Lower lobe of right lung (tissue), 2 donors: ENCODE measurements at regions not wholly inside any gene's neighbourhood (a gene's known extent, or its start where the extent isn't known, plus 50 kb on each side); places are given as distances from the start of the nearest gene placed in this dataset.

Source experiments
- ATAC-seq, 2 donors: fragments of 200-7000 bp; cut with Tn5 transposase; one replicate each; pipeline ENCODE4 v1.9.1; 2020 to 2022; ENCODE audit warnings: mild to moderate bottlenecking in 2 of 2, moderate library complexity in 2 of 2
- DNase-seq: peaks from one replicate; pipeline ENCODE4 v3.0.0-alpha.2; 2020
- H3K27ac ChIP-seq: fragments of 200-600 bp; one replicate; pipeline ENCODE4 v1.8.0; 2022
- H3K27me3 ChIP-seq: fragments of 200-600 bp; one replicate; pipeline ENCODE4 v1.8.0; 2022; ENCODE audit warnings: low read depth
- H3K36me3 ChIP-seq: fragments of 200-600 bp; one replicate; pipeline ENCODE4 v1.8.0; 2022; ENCODE audit warnings: mild to moderate bottlenecking
- H3K4me1 ChIP-seq: fragments of 200-600 bp; one replicate; pipeline ENCODE4 v1.8.0; 2022
- H3K4me3 ChIP-seq: fragments of 200-600 bp; one replicate; pipeline ENCODE4 v1.8.0; 2022; ENCODE audit warnings: mild to moderate bottlenecking
- H3K9me3 ChIP-seq: fragments of 200-600 bp; one replicate; pipeline ENCODE4 v1.8.0; 2022
- intact Hi-C: fragments of 100-400 bp; cut with DNase I; formaldehyde crosslinking; loops from one replicate; pipeline ENCODE4 v1.11.0; 2022
- TF ChIP-seq, protein P1 (sequence below): fragments of 200-600 bp; IDR thresholded peaks from one replicate; pipeline ENCODE4 v1.8.0; 2022; ENCODE audit warnings: antibody characterized with exemption, mild to moderate bottlenecking
- donor health status: DM: no; HTN: yes; CAD: no; lungs with severe emphysema.

DNA sequence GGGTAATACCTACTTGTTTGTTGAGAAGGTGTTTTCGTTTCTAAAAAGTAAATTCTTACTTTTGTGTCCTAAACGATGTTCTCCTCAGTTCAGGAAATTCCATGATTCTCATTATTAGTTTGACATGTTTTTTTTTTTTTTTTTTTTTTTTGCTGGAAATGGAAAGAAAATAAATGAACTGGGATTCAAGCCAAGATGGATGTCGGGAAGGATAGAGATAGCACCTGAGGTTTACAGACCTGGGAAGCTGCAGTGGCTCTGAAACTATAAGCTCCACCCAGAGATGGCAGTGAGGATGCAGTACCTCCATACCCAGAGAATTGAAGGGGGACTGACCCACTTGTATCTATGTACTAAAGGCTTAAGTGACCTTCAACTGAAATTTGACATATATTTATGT, 334.6 kb upstream of the TGFBR2 start:
- TF ChIP-seq, protein P1, sequence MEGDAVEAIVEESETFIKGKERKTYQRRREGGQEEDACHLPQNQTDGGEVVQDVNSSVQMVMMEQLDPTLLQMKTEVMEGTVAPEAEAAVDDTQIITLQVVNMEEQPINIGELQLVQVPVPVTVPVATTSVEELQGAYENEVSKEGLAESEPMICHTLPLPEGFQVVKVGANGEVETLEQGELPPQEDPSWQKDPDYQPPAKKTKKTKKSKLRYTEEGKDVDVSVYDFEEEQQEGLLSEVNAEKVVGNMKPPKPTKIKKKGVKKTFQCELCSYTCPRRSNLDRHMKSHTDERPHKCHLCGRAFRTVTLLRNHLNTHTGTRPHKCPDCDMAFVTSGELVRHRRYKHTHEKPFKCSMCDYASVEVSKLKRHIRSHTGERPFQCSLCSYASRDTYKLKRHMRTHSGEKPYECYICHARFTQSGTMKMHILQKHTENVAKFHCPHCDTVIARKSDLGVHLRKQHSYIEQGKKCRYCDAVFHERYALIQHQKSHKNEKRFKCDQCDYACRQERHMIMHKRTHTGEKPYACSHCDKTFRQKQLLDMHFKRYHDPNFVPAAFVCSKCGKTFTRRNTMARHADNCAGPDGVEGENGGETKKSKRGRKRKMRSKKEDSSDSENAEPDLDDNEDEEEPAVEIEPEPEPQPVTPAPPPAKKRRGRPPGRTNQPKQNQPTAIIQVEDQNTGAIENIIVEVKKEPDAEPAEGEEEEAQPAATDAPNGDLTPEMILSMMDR = no peak
- H3K27me3 ChIP-seq = no peaks in the 10 kb centered on the region
- H3K27ac ChIP-seq = no peak overlapping the region
- DNase-seq (no peak), ATAC-seq (no peak)
- no peaks in the 10 kb centered on the region for H3K4me1 ChIP-seq
- intact Hi-C loops = no loop called here
- H3K9me3 ChIP-seq = no peaks in the 10 kb centered on the region
- H3K4me3 ChIP-seq = no peak overlapping the region
- no peaks in the 10 kb centered on the region for H3K36me3 ChIP-seq

DNA sequence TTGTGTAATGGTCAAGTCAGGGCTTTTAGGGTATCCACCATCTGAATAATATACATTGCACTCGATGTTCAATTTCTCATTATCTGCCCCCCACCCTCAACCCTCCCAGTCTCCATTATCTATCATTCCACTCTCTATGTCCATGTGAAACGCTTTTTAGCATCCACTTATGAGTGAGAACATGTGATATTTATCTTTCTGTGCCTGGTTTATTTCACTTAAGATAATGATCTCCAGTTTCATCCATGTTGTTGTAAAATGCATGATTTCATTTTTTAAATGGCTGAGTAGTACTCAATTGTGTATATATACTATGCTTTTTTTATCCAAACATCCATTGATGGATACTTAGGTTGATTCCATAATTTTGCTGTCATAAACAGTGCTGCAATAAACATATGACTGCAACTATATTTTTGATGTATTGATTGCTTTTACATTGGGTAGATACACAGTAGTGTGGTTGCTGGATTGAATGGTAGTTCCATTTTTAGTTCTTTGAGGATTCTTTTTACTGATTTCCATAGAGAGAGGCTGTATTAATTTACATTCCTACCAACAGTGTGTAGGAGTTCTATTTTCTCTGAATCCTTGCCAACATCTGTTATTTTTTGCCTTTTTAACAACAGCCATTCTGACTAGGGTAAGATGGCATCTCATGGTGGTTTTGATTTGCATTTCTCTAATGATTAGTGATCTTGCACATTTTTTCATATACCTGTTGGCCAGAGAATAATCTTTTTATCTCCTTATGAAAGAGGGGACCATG, 332.9 kb upstream of the TGFBR2 start:
- TF ChIP-seq, protein P1 = no peak
- no peak overlapping the region for H3K4me3 ChIP-seq
- no peaks in the 10 kb centered on the region for H3K9me3 ChIP-seq
- no peak for DNase-seq
- no peaks in the 10 kb centered on the region for H3K27me3 ChIP-seq
- intact Hi-C loops = no loop called here
- no peak for ATAC-seq
- H3K4me1 ChIP-seq = no peaks in the 10 kb centered on the region
- no peak overlapping the region for H3K27ac ChIP-seq
- no peaks in the 10 kb centered on the region for H3K36me3 ChIP-seq

DNA sequence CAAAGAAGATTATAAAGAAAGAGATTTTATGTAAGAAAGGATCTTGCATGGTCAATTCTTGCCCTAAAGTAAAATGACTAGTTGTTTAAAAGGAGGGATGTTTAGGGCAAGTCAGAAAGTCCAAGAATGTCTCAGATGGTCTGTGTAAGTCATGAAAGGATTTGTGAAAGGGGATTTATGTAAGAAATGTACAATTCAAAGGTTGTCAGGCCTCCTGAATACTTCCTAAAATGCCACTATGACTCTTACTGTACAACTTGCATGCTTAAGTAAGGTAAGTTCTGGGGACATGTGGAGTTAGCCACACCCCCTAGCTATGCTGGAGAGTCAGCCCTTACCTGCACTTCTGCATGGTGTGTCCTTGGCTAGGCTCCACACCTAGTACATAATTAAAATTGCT, 328.9 kb upstream of the TGFBR2 start:
- DNase-seq (no peak), ATAC-seq (no peak)
- no peaks in the 10 kb centered on the region for H3K36me3 ChIP-seq
- H3K9me3 ChIP-seq = no peaks in the 10 kb centered on the region
- intact Hi-C loops = no loop called here
- no peak overlapping the region for H3K4me3 ChIP-seq
- H3K27me3 ChIP-seq = no peaks in the 10 kb centered on the region
- no peak overlapping the region for H3K27ac ChIP-seq
- no peaks in the 10 kb centered on the region for H3K4me1 ChIP-seq
- TF ChIP-seq, protein P1 = no peak

DNA sequence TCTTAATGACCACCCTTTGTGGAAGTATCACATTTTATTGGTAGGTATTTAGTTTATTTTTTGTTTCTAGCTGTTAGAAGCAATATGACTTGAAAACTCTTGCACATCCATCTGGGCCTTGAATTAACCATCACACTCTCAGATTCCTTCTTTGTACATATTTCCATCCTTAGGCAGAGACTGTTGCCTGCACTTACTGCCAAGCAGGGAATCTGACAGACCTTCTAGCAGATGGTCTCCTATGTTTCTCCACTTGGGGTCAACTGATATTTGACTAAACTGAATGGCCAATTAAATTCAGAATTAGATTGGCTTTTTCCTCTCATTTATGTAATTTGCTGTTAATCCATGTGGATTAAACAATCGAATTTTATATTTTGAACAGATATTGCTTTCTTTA, 324.9 kb upstream of the TGFBR2 start:
- Histone ChIP-seq H3K4me1 (peaks cover 12% of the 10 kb centered on the region), H3K27me3 (no peaks in the 10 kb centered on the region), H3K4me3 (no peak overlapping the region), H3K9me3 (no peaks in the 10 kb centered on the region), H3K27ac (no peak overlapping the region), H3K36me3 (no peaks in the 10 kb centered on the region)
- intact Hi-C loops = no loop called here
- no peak for ATAC-seq
- DNase-seq = no peak
- TF ChIP-seq, protein P1 = no peak

DNA sequence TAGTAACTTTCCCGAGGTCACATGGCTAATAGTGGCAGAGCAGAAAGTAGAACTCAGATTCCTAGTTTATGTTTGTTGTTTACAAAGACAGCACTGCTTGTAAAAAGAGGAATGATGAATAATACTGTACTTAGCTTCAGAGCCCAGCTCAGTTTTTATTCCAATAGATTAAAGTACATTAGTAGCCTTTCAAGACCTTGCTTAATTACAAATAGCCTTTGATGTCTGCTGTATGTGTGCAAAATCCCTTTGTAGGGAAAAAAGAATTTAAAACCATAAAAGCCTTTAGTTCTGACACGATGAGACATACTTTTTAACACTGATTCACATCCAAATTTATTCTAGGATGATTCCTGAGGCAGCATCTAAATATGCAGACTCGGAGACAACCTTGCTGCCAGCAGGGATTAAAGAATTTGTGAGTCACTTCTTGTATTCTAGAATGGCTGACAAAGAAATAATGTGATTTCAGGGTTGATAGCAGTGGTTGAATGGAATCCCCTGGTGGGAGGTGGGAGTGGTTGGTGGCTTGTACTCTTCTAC, 324.2 kb upstream of the TGFBR2 start:
- ATAC-seq (no peak), DNase-seq (no peak)
- Histone ChIP-seq H3K4me1 (peaks cover 16% of the 10 kb centered on the region), H3K9me3 (no peaks in the 10 kb centered on the region), H3K4me3 (no peak overlapping the region), H3K27ac (no peak overlapping the region), H3K27me3 (no peaks in the 10 kb centered on the region), H3K36me3 (no peaks in the 10 kb centered on the region)
- TF ChIP-seq, protein P1 = no peak
- intact Hi-C loops = no loop called here
